ENCODE measurements at regions not wholly inside any gene's neighbourhood (a gene's known extent, or its start where the extent isn't known, plus 50 kb on each side); places are given as distances from the start of the nearest gene placed in this dataset.

DNA sequence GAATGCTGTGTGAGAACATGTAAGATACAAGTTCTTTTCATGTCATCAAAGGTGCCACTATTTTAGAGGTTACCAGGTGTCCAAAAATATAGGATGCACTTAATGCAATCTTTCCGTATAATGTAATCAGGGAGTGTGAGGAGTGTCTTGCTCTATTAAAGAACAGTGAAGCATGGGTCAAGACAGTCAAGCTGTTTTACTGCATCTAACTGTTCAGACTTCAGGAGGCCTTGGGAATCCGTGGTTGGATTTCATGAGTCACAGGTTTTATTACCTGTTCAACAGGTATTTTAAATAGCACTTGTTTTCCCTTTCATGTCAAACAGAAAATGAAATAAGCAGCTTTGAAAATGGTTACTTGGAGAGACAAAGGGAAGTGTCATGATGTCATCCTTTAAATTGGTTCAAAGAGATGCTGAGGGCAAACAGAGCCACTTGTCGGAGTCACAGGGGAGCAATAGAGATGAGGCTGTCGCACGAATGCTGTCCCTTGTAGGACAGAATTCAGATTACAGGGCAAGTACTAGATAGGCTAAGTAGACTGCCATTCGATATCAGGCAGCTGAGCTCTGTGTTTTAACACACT, 621.5 kb downstream of the QKI start:
- TF ChIP-seq, protein P1, sequence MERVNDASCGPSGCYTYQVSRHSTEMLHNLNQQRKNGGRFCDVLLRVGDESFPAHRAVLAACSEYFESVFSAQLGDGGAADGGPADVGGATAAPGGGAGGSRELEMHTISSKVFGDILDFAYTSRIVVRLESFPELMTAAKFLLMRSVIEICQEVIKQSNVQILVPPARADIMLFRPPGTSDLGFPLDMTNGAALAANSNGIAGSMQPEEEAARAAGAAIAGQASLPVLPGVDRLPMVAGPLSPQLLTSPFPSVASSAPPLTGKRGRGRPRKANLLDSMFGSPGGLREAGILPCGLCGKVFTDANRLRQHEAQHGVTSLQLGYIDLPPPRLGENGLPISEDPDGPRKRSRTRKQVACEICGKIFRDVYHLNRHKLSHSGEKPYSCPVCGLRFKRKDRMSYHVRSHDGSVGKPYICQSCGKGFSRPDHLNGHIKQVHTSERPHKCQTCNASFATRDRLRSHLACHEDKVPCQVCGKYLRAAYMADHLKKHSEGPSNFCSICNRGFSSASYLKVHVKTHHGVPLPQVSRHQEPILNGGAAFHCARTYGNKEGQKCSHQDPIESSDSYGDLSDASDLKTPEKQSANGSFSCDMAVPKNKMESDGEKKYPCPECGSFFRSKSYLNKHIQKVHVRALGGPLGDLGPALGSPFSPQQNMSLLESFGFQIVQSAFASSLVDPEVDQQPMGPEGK (CRISPR knock-in tag; IDR thresholded peaks at IDR 0.05; ENCODE audit: borderline replicate concordance), result no peak
- no peak for TF ChIP-seq ZFP30 (CRISPR knock-in tag; IDR thresholded peaks at IDR 0.05)
- TF ChIP-seq ZFP3 (CRISPR knock-in tag; IDR thresholded peaks at IDR 0.05), result no peak
- no peak for TF ChIP-seq TOX (CRISPR knock-in tag; IDR thresholded peaks at IDR 0.05; ENCODE audit: borderline replicate concordance)
- no peak for TF ChIP-seq ISL1 (CRISPR knock-in tag; IDR thresholded peaks at IDR 0.05)
- no peak for TF ChIP-seq ZNF70 (CRISPR knock-in tag; IDR thresholded peaks at IDR 0.05)
- TF ChIP-seq ARNTL (CRISPR knock-in tag; IDR thresholded peaks at IDR 0.05; ENCODE audit: borderline replicate concordance, low read depth), result no peak
- TF ChIP-seq OSR1 (CRISPR knock-in tag; IDR thresholded peaks at IDR 0.05), result no peak
- TF ChIP-seq, protein P2, sequence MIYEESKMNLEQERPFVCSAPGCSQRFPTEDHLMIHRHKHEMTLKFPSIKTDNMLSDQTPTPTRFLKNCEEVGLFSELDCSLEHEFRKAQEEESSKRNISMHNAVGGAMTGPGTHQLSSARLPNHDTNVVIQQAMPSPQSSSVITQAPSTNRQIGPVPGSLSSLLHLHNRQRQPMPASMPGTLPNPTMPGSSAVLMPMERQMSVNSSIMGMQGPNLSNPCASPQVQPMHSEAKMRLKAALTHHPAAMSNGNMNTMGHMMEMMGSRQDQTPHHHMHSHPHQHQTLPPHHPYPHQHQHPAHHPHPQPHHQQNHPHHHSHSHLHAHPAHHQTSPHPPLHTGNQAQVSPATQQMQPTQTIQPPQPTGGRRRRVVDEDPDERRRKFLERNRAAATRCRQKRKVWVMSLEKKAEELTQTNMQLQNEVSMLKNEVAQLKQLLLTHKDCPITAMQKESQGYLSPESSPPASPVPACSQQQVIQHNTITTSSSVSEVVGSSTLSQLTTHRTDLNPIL (CRISPR knock-in tag; IDR thresholded peaks at IDR 0.05; ENCODE audit: low read depth), result no peak
- TF ChIP-seq BACH2 (CRISPR knock-in tag; IDR thresholded peaks at IDR 0.05; ENCODE audit: borderline replicate concordance), result no peak
- no peak for TF ChIP-seq CSDC2 (CRISPR knock-in tag; IDR thresholded peaks at IDR 0.05)
- TF ChIP-seq RARB (CRISPR knock-in tag; IDR thresholded peaks at IDR 0.05), result no peak
- TF ChIP-seq GLIS3 (CRISPR knock-in tag; IDR thresholded peaks at IDR 0.05), result no peak
- TF ChIP-seq, protein P3, sequence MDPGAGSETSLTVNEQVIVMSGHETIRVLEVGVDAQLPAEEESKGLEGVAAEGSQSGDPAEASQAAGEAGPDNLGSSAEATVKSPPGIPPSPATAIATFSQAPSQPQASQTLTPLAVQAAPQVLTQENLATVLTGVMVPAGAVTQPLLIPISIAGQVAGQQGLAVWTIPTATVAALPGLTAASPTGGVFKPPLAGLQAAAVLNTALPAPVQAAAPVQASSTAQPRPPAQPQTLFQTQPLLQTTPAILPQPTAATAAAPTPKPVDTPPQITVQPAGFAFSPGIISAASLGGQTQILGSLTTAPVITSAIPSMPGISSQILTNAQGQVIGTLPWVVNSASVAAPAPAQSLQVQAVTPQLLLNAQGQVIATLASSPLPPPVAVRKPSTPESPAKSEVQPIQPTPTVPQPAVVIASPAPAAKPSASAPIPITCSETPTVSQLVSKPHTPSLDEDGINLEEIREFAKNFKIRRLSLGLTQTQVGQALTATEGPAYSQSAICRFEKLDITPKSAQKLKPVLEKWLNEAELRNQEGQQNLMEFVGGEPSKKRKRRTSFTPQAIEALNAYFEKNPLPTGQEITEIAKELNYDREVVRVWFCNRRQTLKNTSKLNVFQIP (CRISPR knock-in tag; IDR thresholded peaks at IDR 0.05; ENCODE audit: borderline replicate concordance, low read depth), result no peak

All from SK-N-SH treated with all-trans-retinoic acid at 6 μM for 48 hours (cell line).